Ovary (tissue), 7 donors: ENCODE measurements at regions not wholly inside any gene's neighbourhood (a gene's known extent, or its start where the extent isn't known, plus 50 kb on each side); places are given as distances from the start of the nearest gene placed in this dataset.

Source experiments
- DNase-seq, 5 donors: peaks; one replicate each; pipeline ENCODE4 v3.0.0-alpha.2; 2019 to 2020
- H3K27ac ChIP-seq, 2 donors: fragments of 200-600 bp; one replicate each; pipeline versions ENCODE4 v1.5.1 to v1.8.0; 2019 to 2022
- H3K27me3 ChIP-seq: fragments of 200-600 bp; one replicate; pipeline ENCODE4 v1.8.0; 2022
- H3K36me3 ChIP-seq: fragments of 200-600 bp; sonication (generic); one replicate; pipeline ENCODE4 v1.5.1; 2019
- H3K4me1 ChIP-seq: one replicate; pipeline ENCODE4 v1.8.1; 2013; ENCODE audit warnings: mild to moderate bottlenecking, moderate library complexity; ENCODE audit not compliant: insufficient read depth
- H3K4me3 ChIP-seq: fragments of 200-600 bp; sonication (generic); one replicate; pipeline ENCODE4 v1.5.1; 2017
- H3K9me3 ChIP-seq, 2 donors: fragments of 200-600 bp in 1 of 2; sonication (generic) in 1 of 2; one replicate each; pipeline versions ENCODE4 v1.5.1 to v1.8.1; 2013 to 2019; ENCODE audit warnings: mild to moderate bottlenecking in 1 of 2, moderate library complexity in 1 of 2
- CTCF ChIP-seq, 3 donors: fragments of 450-650 bp in 2 of 3; fragments of 200-600 bp in 1 of 3; IDR thresholded peaks; one replicate each; pipeline versions ENCODE4 v1.5.1 to v1.8.0; 2016 to 2022; ENCODE audit warnings: antibody characterized with exemption in 3 of 3, mild to moderate bottlenecking in 1 of 3
- EP300 ChIP-seq: sonication (generic); formaldehyde crosslinking; IDR thresholded peaks from one replicate; pipeline ENCODE4 v1.6.1; 2017; ENCODE audit warnings: antibody characterized with exemption
- POLR2A ChIP-seq: fragments of 450-650 bp; IDR thresholded peaks from one replicate; pipeline ENCODE4 v1.6.1; 2017; ENCODE audit warnings: antibody characterized with exemption, mild to moderate bottlenecking, moderate library complexity
- WGBS, 3 donors: extraction: QIAGEN DNeasy Blood & Tissue Kit in 1 of 3; methylation state at CpG; one replicate each; pipeline versions ENCODE4 v1.1.5 to v1.1.7; 2013 to 2017; 5-methylcytosine and 5-hydroxymethylcytosine counted together
- intact Hi-C, 4 donors: fragments of 100-400 bp; cut with DNase I; formaldehyde crosslinking; loops; one replicate each; pipeline versions ENCODE4 v1.11.0 to v1.15.1; 2022 to 2023
- donor health status: DM: no; HTN: no; CAD: no; lungs with moderate emphysema.
- donor health status: DM: no; HTN: no; CAD: no.
- donor health status: Bipolar disorder and iron deficiency.
- donor health status: DM: no; HTN: no; CAD: no.
- donor health status: DM: yes; HTN: yes; CAD: no.

GRCh38 chr1:234702342-234703000 lies 92.5 kb upstream of the IRF2BP2 start:
- peak in 1 of 5 donors; percentile 37 for DNase-seq
- Histone ChIP-seq H3K36me3 (no peaks in the 10 kb centered on the region), H3K27ac (no peak overlapping the region), H3K4me3 (no peak overlapping the region), H3K4me1 (peaks cover 1% of the 10 kb centered on the region), H3K27me3 (no peaks in the 10 kb centered on the region), H3K9me3 (no peaks in the 10 kb centered on the region)
- TF ChIP-seq EP300 (no peak), POLR2A (no peak), CTCF (IDR thresholded peaks at IDR 0.05) (no peak)
- WGBS, 3 donors: 70 to 84% (median 80%) methylated on average over 7 of the region's 7 CpGs
- intact Hi-C loops: no loop called here

GRCh38 chr1:234701737-234702341 lies 91.9 kb upstream of the IRF2BP2 start:
- intact Hi-C loops: no loop called here
- Histone ChIP-seq H3K4me3 (no peak overlapping the region), H3K9me3 (no peaks in the 10 kb centered on the region), H3K27ac (no peak overlapping the region), H3K36me3 (no peaks in the 10 kb centered on the region), H3K27me3 (no peaks in the 10 kb centered on the region), H3K4me1 (peaks cover 3% of the 10 kb centered on the region)
- DNase-seq: no peak
- WGBS, 3 donors: 74 to 95% (median 91%) methylated on average over 6 of the region's 6 CpGs
- TF ChIP-seq EP300 (no peak), CTCF (IDR thresholded peaks at IDR 0.05) (no peak), POLR2A (no peak)

- no peak for TF ChIP-seq CTCF (IDR thresholded peaks at IDR 0.05)
- no peak for TF ChIP-seq EP300
- TF ChIP-seq POLR2A: no peak
- H3K9me3 ChIP-seq: no peaks in the 10 kb centered on the region
- H3K36me3 ChIP-seq: no peaks in the 10 kb centered on the region
- WGBS, 3 donors: 58 to 64% (median 58%) methylated on average over 7 of the region's 7 CpGs
- H3K27ac ChIP-seq: no peak overlapping the region
- H3K4me1 ChIP-seq: peaks cover 3% of the 10 kb centered on the region
- intact Hi-C loops: no loop called here
- no peaks in the 10 kb centered on the region for H3K27me3 ChIP-seq
- DNase-seq: no peak
- no peak overlapping the region for H3K4me3 ChIP-seq
Measured at GRCh38 chr1:234699795-234700665, 90.1 kb upstream of the IRF2BP2 start.

- DNase-seq: no peak
- WGBS, 3 donors: 79 to 90% (median 84%) methylated on average over 6 of the region's 6 CpGs
Measured at GRCh38 chr1:234698686-234699085, 88.7 kb upstream of the IRF2BP2 start.

More at GRCh38 chr1:234698686-234699085, 88.7 kb upstream of the IRF2BP2 start:
- Histone ChIP-seq H3K4me1 (peaks cover 3% of the 10 kb centered on the region), H3K9me3 (no peaks in the 10 kb centered on the region), H3K4me3 (no peak overlapping the region), H3K27me3 (no peaks in the 10 kb centered on the region), H3K27ac (no peak overlapping the region), H3K36me3 (no peaks in the 10 kb centered on the region)
- TF ChIP-seq POLR2A: no peak
- no peak for TF ChIP-seq CTCF (IDR thresholded peaks at IDR 0.05)
- no peak for TF ChIP-seq EP300
- intact Hi-C loops: no loop called here
